DMS53 treated with DMSO at 0.1 percent for 48 hours (cell line): ENCODE measurements at regions not wholly inside any gene's neighbourhood (a gene's known extent, or its start where the extent isn't known, plus 50 kb on each side); places are given as distances from the start of the nearest gene placed in this dataset.

Experiments used
- DNase-seq: peaks from one replicate; lab custom pipeline; 2025; ENCODE audit not compliant: unreplicated experiment; lab: John Stamatoyannopoulos, UW

DNA sequence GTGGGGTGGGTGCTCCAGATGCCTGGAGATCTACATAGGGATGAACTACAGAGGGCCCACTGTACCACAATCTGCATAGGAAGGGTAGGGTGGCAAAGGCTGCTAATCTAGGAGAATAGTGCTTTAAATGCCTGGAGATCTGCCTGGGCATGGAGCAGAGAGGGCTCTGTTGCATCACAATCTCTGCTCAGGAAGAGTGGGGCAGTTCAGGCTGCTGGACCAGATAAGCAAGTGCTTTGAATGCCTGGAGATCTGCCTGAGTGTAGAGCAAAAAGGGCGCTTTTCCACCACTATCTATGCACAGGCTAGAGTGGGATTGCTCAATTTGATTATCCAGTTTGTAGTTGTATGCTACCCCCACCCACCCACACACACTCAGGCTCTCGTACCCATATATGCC is 886.3 kb upstream of the SEL1L start:
- no peak for DNase-seq

DNA sequence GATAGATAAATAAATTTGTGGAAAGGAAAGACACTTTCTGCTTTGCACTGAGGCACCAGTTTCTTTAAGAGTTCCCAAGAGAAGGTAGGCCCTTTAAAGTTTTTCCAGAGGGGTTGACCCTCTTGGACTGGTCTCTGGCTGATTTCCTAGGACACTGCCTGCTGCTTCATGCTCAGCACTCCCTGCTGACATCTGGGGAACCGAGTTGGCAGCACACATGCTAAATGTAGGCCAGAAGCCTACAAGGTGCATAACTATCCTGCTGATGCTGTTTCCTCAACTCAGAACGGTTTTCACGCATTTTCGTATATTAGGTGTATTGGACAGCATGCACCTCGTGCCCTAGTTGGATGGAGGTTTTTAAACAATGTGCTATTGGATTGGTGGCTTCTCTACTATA is 887.2 kb upstream of the SEL1L start:
- DNase-seq, result no peak

DNA sequence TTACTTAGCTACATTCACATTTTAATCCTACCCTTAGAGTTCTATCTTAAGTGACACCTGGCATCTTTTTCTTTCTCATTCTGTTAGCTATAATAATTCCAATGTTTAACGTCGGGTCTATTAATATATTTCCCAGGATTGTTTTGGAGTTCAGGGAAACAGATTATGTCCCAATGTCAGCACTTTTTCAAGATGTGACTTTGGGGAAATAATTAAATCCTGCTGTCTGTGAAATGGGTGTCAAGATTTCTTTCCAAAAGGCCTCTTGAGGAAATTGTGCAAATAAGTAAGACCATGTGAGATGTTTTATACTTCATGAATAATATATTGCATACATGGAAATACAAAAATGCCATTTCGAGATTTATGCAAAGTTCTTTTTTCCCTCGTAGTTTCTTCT is 887.6 kb upstream of the SEL1L start:
- DNase-seq, result no peak

DNA sequence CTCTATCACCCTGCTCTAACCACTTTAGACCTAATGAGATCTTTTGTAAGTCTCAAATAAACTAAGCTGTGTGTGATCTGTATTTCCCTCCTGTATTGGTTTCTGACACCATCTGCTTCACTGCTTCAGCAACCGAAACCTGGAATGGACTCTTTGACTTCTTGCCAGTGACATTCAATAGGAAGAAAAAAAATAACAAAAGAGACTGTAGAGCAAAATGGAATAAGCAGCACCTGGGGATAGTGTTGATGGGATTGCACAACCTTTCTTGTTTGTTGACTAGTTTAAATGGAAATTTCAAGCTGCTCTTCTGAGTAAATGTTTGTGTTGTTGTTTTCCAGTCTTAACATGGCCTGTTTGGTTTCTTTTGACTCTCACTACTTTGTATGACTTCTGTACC is 888.6 kb upstream of the SEL1L start:
- DNase-seq, result no peak

DNA sequence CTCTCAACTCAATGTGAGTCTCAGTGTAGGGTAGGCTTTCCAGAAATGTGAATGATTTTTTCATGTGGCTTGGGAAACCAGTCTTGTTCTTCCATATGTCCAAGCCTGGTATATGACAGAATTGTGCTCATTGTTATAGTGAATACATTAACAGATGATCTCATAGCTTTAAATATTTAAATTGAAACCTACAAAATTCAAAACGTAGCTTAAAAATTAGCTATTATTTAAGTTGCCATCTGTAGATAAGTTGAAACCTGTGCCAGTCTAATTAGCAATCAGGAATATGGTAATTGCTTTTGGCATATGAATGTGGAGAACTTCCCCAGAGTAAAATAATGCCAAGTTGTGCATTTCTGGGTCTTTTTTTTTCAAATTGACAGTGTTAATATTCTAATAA is 891.6 kb upstream of the SEL1L start:
- DNase-seq, result no peak

DNA sequence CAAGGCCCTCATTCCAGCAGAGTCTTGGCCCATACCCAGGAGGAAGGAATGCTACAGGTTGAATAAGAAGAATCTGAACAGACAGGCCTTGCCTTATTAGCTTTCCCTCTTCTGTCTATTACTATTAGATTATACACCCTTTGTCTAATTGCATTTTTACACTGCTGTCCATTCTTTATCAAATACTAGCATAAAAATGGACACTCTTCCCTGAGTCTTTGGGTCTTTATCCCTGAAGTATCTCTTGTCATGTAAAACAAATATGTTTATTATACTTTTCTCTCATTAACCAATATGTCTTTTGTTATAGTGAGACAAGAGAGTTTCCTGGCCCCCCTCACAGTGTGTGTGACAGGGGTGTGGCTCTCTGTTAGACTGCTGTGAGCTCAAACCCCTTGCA is 897.4 kb upstream of the SEL1L start:
- DNase-seq, result no peak

DNA sequence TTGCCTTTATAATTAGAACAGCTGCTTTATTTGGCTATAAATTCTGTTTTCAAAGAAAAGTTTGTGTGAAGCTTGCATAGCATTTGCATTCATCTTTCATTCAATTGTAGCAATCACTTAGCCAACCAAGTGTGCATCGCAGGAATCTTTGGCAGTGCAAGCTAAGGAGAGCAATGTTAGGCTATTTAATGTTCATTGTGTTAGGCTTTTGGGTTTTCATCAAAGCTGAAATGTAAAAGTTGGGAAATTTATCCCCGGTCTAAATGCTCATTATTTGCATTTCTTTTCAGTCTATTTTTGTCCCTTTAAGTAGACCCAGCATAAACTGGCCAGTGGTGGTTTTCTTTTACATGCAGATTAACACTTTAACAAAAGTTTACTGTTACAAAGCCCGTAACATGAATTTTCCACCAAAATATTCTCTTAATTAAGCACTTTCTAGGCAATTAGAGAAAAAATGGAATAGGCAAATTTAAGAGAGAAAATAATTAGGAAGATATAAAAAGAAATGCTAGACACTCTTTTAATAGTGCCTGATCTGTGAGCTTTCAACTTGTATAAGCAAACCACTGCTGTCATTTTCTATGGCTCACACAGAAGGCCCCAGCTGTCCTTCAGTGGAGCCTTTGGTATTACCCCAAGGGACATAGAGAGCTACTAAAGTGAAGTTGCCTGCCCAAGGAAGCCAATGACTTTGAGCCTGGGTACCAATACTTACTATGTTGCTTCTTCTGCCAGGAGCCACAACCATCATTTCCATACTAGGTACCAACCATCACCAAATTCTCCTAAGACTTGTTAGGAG is 898.9 kb upstream of the SEL1L start:
- DNase-seq, result no peak

DNA sequence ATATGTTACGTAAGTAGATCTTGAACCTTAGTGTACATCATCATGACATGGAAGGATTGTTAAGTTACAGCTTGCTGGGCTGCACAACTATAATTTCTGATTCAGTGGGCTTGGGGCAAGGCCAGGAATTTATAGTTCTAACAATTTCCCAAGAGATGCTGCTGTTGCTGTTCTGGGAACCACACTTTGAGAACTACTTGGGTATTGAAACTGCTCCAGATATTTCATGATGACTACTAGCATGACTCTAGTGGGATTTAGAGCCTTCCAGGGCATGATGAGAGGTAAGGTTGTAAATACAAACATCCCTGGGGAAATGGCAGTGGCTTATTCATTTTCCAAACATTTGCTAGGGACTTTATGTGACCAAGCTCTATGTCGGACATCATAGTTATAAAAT is 904.8 kb upstream of the SEL1L start:
- DNase-seq, result no peak

DNA sequence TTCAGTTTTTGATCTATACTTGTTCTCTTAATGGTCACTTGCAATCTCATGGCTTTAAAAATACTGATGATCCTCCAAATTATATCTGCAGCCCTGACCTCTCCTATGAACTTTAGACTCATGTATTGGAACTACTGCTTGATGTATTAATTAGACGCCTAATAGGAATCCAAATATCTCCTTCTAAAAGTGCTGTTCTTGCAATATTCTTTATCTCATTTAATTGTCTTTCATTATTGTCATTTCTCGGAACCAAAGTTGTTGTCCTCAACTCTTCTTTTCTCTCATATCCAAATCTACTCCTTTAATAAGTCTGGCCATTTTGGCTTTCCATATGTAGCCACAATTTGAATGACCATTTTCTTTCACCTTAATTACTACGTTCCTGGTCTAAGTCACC is 907.6 kb upstream of the SEL1L start:
- no peak for DNase-seq

DNA sequence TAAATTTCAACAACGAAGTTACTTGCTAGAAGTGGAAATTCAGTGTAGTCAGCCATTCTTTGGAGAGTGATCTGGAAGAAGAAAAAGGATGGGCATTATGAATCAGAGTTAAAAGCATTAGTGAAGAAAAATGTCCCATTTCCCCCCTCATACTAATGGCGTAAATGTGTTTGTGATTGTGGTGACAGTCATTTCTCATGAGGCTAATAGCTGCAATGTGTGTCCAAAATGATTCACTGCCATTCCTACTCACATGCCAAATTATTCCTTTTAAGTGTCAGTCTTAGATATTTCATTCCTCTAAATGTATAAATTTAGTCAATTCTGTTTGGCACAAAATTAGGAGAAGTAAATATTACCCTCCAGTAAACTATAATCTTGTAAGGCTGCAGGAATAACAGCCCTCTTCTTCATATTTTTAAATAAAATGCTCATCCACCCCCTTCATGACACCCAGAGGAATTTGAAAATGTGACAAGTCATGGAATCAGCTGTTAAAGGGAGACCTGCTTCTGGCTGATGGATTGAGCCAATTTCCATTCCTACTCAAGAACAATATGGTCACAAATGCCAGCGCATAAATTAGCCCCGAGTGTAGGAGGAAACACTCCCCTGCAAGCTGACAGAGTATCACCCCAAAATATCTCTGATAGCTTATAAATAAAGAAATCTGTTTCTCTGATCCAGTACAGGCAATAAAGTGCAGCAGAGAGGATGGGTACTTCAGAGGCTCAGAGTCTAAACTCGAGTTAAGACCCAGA is 912.3 kb upstream of the SEL1L start:
- DNase-seq, result no peak

DNA sequence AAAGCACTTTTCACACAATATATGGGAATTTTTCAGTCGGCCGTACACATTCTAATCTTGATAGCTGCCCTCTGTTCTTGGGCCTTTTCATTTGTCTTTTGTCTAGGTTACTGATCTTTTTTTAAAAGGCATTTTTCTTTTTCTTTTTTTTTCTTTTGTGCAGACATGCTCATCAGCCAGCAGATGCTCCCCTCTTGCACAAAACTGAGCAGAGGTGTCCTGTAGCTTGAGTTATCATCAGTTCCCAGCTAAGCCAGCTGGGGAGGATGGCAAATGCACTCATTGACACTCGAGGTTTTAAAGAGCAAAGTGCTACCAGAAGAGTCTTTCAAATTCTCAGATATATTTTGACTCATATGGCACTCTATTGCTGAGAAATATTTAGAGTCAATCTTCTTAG is 913.9 kb upstream of the SEL1L start:
- peak; percentile 32 for DNase-seq

DNA sequence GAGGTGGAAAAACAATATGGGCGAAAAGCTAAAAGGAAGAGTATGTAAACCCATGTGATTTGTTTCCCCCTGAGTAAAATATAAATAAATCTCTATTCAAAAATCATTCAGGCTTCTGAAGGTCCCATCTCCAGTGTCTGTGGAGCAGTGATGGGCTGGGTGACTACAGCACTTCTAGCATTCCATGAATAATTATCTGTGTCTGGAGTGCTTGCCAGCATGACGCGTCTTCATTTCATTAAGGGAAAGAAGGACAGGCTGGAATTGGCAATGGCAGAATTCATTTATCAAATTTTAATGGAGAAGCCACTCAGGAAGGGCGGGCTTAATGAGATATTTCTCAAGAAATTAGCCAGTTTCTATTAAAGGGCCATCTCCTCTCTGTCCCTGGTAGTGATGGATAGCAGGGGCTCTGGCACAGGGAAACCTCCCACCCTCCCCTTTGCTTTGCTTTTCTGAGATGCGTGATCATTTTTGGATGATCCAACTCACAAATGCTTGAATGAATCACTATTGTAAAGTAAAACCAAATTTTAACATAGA is 916.3 kb upstream of the SEL1L start:
- no peak for DNase-seq

DNA sequence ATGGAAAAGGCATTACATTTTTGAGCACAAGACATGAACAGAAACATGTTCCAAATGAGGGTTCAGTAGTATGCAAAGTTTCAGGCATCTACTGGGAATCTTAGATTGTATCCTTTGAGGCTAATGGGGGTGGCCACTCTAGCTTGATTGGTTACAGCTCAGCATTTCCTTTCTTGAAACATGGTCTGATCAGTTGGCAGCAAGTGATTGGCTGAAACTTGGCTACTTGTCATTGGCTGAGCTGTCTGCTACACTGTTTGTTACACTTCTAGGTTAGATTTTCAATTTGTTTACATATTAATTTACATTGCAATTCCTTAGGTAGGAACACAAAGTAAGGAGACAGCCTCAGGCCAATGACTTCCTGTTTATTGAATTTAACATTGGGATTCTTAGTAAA is 918.0 kb upstream of the SEL1L start:
- no peak for DNase-seq

DNA sequence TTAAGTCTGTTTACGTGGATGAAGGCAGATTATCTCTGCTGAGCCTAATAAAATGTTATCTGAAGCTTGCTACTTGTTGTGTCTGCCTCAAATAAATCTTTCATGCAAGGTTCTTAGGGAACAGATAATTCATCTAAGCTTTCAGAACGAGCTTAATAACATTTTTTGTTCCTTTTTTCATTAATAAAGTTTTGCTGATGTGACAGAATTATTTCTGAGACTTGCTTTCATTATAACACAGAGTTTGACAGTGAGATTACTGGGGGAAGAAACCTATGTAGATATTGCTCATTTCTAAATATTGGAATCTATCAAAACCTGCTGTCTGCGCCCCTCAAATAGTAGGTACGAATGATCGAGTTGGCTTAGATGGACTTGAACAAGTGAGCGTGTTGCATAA is 948.7 kb upstream of the SEL1L start:
- no peak for DNase-seq

DNA sequence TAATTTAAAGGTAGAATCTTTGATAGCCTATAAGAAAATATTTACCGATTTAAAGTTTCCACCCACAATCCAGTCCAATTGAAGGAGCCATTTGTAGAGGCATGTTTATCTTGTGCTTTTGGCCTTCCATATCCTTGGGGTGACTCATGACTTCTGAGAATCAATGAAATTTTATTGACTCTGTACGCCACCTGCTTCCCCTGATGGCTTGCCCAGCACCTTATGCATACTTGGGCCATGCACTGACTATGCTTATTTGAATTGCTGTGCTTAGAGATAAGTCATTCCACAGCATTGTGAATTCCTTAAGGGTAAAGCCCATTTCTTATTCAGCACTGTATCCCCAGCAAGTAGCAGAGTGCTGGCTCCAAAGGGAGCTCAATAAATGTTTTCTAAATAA is 954.8 kb upstream of the SEL1L start:
- DNase-seq, result peak; percentile 18

DNA sequence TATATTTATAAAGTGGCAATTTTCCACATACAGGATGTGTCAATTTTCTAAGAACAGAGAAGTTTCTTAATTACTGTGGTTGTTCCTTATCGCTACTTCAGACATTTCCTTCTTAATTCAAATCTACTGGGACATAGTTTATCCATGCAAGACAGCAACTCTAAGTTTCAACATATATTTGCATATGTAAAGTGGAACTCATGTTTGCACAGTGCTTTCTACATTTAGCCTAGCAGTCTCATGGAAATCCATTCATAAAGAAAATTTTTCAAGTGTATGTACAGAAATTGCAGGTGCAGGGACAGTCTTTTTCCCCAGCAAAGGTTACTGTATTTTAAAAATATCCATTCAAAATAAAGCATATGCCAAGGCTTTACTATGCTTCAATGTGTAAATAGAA is 956.7 kb upstream of the SEL1L start:
- DNase-seq, result no peak

DNA sequence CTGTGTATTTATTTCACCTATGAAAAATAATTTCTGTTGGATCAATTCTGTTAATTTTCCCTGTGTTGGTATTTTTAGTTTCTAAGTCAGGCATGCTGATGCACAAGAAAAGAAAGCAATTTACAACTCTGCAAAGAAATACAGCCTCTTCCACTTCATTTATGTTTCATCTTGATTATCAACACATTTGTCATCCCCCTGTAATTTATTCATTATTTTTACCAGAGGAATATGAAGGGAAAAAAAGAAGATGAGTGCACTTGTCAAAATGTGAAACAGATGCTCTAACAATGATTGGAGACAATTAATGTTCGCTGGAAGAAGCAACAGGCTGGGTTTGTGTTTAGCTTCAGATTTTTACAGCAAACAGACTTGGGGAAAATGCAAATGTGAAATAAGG is 958.5 kb upstream of the SEL1L start:
- DNase-seq, result no peak

DNA sequence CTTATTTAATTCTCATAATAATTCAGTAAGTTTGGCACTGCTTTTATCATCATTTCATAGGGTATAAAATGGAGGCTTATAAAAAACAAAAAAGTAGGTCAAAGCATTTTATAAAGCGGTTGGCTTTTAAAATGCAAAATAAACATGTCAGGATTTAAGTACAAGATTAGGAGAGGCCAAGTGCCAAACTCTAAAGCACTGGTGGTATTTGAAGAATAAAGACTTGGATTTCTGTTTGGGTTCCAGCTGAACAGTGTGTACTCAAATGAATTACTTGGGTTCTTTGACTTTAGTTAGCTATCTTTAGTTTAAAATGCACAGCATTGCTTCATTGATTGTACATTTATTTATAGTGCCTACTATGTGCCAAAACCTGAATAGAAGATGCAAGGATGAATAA is 966.6 kb upstream of the SEL1L start:
- DNase-seq, result no peak

DNA sequence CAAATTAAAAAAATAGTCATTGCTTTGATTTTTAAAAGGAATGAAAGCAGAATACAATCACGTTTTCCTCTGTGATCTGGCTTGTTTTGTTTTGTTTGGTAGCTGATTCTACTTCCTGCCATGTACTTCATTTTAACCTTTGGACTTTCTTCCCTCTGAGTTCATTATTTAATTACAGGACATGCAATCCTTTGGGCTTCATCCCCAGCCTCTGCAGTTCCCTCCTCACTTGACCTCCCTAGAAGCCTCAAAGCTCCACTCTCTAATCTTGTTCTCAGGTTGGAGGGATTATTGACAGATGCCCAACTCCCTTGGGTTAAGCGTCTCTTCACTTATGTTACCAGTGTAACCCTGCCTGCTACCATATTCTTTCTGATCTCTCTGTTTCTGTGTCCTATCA is 967.9 kb upstream of the SEL1L start:
- DNase-seq, result peak; percentile 60

DNA sequence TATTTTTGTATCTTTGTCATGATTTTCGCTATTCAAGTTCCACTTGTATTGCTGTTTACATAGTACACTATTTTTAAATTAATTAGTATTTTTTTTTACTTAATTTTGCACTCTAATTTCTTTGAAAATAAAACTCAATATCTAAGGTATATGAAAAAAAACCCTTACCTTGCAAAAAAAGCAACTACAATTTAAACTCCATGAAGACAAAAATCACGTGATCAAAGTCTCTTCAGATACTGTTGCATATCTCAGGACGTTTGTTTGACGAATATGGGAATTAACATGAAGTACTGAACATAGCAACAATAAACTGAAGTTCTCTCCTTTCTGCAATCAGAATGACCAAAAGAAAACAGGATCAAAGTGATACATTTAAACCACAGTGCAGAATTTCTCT is 968.4 kb upstream of the SEL1L start:
- DNase-seq, result no peak

DNA sequence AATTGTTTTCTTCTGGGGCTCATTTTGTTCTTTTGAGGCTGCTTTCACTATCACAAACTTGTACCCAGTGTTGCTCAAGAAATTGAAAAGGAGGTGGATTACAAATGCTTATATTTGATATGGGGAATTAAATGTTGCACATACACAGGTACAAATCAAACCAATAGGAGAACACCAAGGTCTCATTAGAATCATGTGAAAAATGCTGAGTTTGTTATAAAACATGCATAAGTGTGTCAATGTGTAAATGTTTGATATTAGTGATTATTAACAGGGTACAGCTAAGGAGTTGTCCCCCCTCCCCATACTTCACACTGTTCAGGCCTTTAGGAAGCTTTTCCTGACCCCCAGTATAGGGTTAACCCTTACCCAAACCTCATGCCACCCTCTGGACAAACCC is 971.2 kb upstream of the SEL1L start:
- DNase-seq, result no peak

DNA sequence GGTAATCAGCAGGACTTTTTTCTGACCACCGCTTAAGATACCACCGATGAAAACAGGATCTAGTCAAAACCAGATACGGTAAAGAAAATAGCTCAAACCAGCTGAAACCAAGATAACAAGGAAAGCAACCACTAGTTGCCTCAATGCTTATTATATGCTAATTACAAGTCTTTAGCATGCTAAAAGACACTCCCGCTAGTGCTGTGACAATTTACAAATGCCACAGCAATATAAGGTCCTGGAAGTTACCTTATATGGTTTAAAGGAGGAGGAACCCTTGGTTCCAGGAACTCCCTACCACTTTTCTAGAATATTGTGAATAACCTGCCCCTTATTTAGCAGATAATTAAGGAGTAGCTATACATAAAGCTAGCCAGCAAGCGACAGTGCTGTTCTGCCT is 976.4 kb upstream of the SEL1L start:
- DNase-seq, result no peak
